HG03095 (cell line): ENCODE measurements at regions not wholly inside any gene's neighbourhood (a gene's known extent, or its start where the extent isn't known, plus 50 kb on each side); places are given as distances from the start of the nearest gene placed in this dataset.

Experiments
- ATAC-seq: cut with Tn5 transposase; IDR thresholded peaks from one replicate; pipeline ENCODE4 v1.9.1; 2021; ENCODE audit warnings: moderate library complexity; ENCODE audit not compliant: unreplicated experiment

GRCh38 chr7:7114575-7115291 is 67.6 kb upstream of the C1GALT1 start:
- no peak for ATAC-seq

- no peak for ATAC-seq
These were observed 64.3 kb upstream of the C1GALT1 start for GRCh38 chr7:7117935-7118586.

GRCh38 chr7:7118822-7119221 is 63.5 kb upstream of the C1GALT1 start:
- ATAC-seq = no peak

- no peak for ATAC-seq
These were observed 62.6 kb upstream of the C1GALT1 start for GRCh38 chr7:7119729-7120128.

GRCh38 chr7:7122033-7122478 is 60.3 kb upstream of the C1GALT1 start:
- ATAC-seq = no peak

- ATAC-seq = no peak
These were observed 59.6 kb upstream of the C1GALT1 start for GRCh38 chr7:7122701-7123281.

- ATAC-seq = no peak
These were observed 56.4 kb upstream of the C1GALT1 start for GRCh38 chr7:7125963-7126362.

GRCh38 chr7:7127773-7128172 is 54.6 kb upstream of the C1GALT1 start:
- ATAC-seq = no peak

- no peak for ATAC-seq
These were observed 53.0 kb upstream of the C1GALT1 start for GRCh38 chr7:7129381-7129780.

- ATAC-seq = no peak
These were observed 51.1 kb upstream of the C1GALT1 start for GRCh38 chr7:7131273-7131672.
